ENCODE measurements at regions not wholly inside any gene's neighbourhood (a gene's known extent, or its start where the extent isn't known, plus 50 kb on each side); places are given as distances from the start of the nearest gene placed in this dataset.

DNA sequence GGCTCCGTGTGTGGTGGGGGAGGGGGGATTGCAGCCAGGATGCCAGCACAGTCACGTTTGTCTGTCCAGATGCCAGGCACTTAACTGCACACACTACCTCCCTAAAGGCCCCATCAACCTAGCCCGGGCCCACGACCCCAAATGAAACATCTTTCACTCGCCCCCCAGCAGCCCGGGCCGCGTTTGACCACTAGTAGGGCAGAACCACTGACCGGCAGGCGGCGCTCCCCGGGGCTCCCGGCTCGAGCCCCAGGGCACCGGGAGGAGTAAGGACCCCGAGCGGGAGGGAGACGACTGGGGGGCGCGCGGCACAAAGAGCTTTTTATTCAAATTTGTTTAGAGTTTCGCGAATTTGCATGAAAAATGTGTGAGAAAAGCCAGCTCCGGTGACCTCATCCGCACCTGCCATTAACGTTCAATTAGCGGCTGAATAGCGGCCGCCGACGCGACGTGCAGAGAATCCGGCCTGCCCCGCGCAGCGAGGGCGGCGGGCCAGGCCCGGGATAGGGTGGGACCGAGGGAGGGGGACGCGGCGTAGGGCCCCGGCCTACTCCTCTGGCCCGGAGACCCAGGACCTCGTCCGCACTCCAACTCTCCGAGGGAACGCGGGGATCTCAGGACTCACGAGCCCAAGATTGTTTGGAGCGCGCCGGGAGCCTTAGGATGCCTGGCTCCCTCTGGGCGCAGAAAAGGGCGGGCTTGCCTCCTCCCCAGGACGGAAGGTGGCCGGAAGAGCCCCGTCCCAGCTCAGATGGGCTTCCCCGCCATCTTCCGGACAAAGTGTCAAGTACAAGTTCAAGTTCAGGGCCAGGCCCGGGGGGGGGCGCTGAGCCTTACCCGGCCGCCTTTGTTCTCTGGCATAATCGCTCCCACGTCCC, 64.9 kb upstream of the POLG start:
- peak; percentile 48 for DNase-seq

DNA sequence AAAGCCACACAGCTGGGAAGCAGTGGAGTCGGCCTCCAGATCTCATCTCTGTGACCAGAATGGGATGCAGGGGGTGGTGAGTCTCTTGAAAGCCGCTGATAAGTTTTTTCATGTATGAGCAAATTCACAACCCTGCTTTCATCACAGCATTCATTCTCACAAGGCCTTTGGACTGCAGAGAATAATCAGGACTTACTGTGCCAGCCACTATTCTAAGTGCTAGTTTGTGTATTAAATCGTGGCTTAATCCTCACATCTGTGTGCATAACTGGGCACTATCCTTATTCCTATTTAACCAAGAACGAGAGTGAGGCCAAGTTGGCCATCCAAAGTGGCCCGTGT, 64.2 kb upstream of the POLG start:
- DNase-seq: no peak

DNA sequence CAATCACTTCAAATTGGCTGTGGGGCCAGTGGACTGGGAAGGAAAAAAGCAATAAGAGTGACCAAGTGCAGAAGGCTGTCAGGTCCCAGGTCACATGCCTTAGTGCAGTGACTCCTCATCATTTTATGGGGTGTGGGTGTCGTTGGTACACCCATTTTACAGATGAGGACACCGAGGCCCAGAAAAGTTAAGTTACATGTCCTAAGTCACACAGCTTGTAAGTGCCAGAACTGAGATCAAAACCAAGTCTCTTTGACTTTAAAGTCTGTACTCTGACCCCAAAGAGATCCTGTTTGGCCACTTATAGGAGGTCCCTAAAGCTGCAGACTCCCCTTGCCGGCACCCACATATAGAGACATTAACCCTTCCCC, 63.0 kb upstream of the POLG start:
- no peak for DNase-seq

GRCh38 chr15:89396723-89397652, 62.4 kb upstream of the POLG start:
- DNase-seq: no peak

- DNase-seq: no peak
Measured at GRCh38 chr15:89395996-89396395, 61.4 kb upstream of the POLG start.

DNA sequence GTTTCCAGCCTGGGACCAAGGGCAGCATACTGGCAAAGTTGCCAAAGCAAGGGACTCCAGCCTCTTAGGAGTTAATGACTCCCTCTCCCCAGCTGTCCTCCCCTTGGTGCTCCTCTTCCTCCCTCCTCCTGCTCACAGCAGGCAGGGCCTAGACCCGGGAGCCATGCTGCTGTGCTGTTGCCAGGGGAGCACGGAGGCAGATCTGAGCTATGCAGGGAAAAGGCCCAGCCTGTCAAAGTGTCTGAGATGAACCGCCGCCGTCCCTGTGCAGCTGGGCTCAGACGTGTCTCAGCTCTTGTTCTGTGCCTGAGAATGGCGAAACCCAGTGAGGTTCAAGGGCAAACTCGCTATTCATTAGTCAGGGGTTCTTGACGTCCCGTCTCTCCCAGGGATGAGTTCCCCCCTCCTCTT, 60.8 kb upstream of the POLG start:
- no peak for DNase-seq

GRCh38 chr15:89395031-89395430, 60.4 kb upstream of the POLG start:
- no peak for DNase-seq

GRCh38 chr15:89393056-89393455, 58.4 kb upstream of the POLG start:
- no peak for DNase-seq

GRCh38 chr15:89391685-89392257, 57.1 kb upstream of the POLG start:
- no peak for DNase-seq

- DNase-seq: no peak
Measured at GRCh38 chr15:89389841-89390603, 55.4 kb upstream of the POLG start.

DNA sequence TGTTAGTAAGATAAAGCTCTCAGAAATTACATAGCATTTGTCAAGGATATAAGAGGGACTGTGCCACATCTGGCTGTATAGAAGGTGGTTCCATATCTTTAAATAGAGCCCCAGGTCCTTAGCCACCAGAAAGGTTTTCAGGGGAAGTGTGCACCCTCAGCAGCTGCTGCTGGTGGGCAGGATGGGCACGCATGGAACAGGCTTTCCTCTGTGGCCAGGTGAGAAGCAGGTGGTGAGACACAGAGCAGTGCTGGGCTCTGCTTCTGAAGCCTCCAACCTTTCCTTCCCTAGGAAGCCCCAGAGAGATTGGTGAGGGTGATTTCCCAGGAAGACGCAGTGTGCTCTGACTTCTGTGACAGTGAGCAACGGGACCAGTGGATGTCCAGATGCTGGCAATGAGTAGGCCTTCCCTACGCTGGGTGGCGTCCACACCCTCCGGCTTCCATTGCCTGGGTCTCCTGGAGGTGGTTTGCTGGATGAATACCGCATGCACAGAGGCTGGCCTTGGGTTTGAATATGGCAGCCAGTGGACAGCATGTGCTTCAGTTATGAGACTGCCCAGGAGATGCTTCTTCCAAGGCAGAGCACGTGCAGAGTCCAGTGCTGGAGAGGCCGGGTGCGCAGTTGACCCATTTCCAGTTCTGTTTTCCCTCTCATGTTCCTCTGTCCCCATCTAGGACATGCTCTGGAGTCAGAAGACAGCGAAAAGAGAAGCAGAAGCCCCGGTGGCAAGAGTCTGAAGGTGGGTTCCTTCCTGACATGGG, 52.7 kb upstream of the POLG start:
- DNase-seq: no peak

DNA sequence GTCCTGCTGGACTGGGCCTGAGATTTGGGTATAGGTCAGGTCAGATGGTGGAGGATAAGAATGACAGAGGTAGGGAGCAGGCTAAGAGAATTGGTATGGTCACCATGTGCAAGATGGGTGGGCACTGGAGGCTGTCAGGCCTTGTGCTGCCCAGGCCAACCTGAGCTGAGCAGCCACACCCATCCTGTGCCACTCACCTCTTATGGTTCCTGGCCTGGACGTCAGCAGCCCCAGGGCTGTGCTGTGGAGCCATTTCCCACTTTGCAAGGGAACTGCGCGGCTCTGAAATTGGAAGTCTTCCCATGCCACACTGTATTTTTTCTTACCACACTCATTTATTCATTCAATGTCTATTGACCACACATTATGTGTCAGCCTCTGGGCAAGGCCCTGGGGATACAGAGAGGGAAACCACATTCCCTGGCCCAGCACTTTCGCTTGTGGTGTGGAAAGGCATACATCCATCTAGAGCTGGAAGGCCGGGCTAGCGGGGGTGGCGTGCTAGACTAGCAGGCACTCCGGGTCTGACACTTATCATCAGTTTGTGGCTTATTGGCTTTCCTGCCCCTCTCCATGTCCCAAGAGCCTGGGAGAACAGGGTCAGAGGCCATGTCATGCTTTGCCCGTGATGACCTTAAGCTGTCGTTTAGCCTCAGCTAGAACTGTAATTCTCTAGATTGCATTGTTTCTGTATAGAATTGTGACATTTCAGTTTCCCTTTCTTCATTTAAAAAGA, 51.1 kb upstream of the POLG start:
- no peak for DNase-seq

Data from activated CD4-positive, alpha-beta T cell treated with anti-CD3 and anti-CD28 coated beads, Interleukin-2, Interleukin-6, amounts not matched to agents 100 ng/mL and 50 ng/mL, durations not matched to agents 16 hours and 8 hours (primary cell).